Peyer's patch (tissue), 4 donors: ENCODE measurements at regions not wholly inside any gene's neighbourhood (a gene's known extent, or its start where the extent isn't known, plus 50 kb on each side); places are given as distances from the start of the nearest gene placed in this dataset.

ENCODE experiments used
- DNase-seq, 3 donors: peaks; one replicate each; pipeline ENCODE4 v3.0.0-alpha.2; 2017 to 2019
- H3K27ac ChIP-seq, 4 donors: fragments of 200-600 bp; sonication (generic); one replicate each; pipeline ENCODE4 v1.5.1; 2016 to 2019
- H3K27me3 ChIP-seq, 2 donors: fragments of 200-600 bp; sonication (generic); one replicate each; pipeline ENCODE4 v1.5.1; 2019
- H3K36me3 ChIP-seq, 3 donors: fragments of 200-600 bp; sonication (generic); one replicate each; pipeline ENCODE4 v1.5.1; 2016 to 2019
- H3K4me1 ChIP-seq, 4 donors: fragments of 200-600 bp; sonication (generic); one replicate each; pipeline ENCODE4 v1.5.1; 2016 to 2019
- H3K4me3 ChIP-seq, 4 donors: fragments of 200-600 bp; sonication (generic); 1 replicate in 3 of 4; 2 replicates in 1 of 4; pipeline ENCODE4 v1.5.1; 2016 to 2019; ENCODE audit warnings: mild to moderate bottlenecking in 1 of 4
- H3K9me3 ChIP-seq, 4 donors: fragments of 200-600 bp; sonication (generic); one replicate each; pipeline ENCODE4 v1.5.1; 2016 to 2019; ENCODE audit warnings: mild to moderate bottlenecking in 1 of 4
- CTCF ChIP-seq, 6 experiments: fragments of 450-650 bp in 4 of 6; fragments of 200-600 bp in 2 of 6; sonication (generic) in 1 of 6; IDR thresholded peaks; one replicate each; pipeline ENCODE4 v1.5.1; 2017 to 2019; ENCODE audit warnings: antibody characterized with exemption in 6 of 6, mild to moderate bottlenecking in 3 of 6, moderate library complexity in 1 of 6
- POLR2A ChIP-seq, 2 donors: fragments of 450-650 bp; IDR thresholded peaks; one replicate each; pipeline ENCODE4 v1.5.1; 2017; ENCODE audit warnings: antibody characterized with exemption in 2 of 2, mild to moderate bottlenecking in 2 of 2, moderate library complexity in 2 of 2

- Histone ChIP-seq H3K36me3 (no peaks in the 10 kb centered on the region), H3K27me3 (no peaks in the 10 kb centered on the region), H3K27ac (no peak overlapping the region), H3K4me3 (no peak overlapping the region), H3K9me3 (peaks cover 0 to 3% (median 0%) of the 10 kb centered on the region in 4 donors), H3K4me1 (peaks cover 0 to 23% (median 5%) of the 10 kb centered on the region in 4 donors)
- no peak for DNase-seq
- TF ChIP-seq POLR2A (IDR thresholded peaks at IDR 0.05) = no peak
- no peak for TF ChIP-seq CTCF (IDR thresholded peaks at IDR 0.05)
Measured at GRCh38 chr2:8527031-8527430, 154.8 kb upstream of the ID2 start.

GRCh38 chr2:8527676-8528075, 154.2 kb upstream of the ID2 start:
- peaks cover 0 to 3% (median 0%) of the 10 kb centered on the region in 4 donors for H3K9me3 ChIP-seq
- no peak for DNase-seq
- H3K27ac ChIP-seq = no peak overlapping the region
- no peaks in the 10 kb centered on the region for H3K27me3 ChIP-seq
- no peak overlapping the region for H3K4me3 ChIP-seq
- no peaks in the 10 kb centered on the region for H3K36me3 ChIP-seq
- TF ChIP-seq POLR2A (IDR thresholded peaks at IDR 0.05) = no peak
- TF ChIP-seq CTCF (IDR thresholded peaks at IDR 0.05) = no peak
- H3K4me1 ChIP-seq = peaks cover 0 to 23% (median 5%) of the 10 kb centered on the region in 4 donors

- no peaks in the 10 kb centered on the region for H3K36me3 ChIP-seq
- H3K4me3 ChIP-seq = no peak overlapping the region
- DNase-seq = no peak
- peaks cover 0 to 3% (median 0%) of the 10 kb centered on the region in 4 donors for H3K9me3 ChIP-seq
- H3K4me1 ChIP-seq = peaks cover 0 to 20% (median 5%) of the 10 kb centered on the region in 4 donors
- TF ChIP-seq CTCF (IDR thresholded peaks at IDR 0.05) = no peak
- TF ChIP-seq POLR2A (IDR thresholded peaks at IDR 0.05) = no peak
- no peaks in the 10 kb centered on the region for H3K27me3 ChIP-seq
- H3K27ac ChIP-seq = no peak overlapping the region
Measured at GRCh38 chr2:8528863-8529262, 153.0 kb upstream of the ID2 start.

- DNase-seq = no peak
- Histone ChIP-seq H3K4me3 (no peak overlapping the region), H3K9me3 (peaks cover 0 to 3% (median 0%) of the 10 kb centered on the region in 4 donors), H3K4me1 (peaks cover 3 to 22% (median 6%) of the 10 kb centered on the region in 4 donors), H3K27ac (no peak overlapping the region), H3K27me3 (no peaks in the 10 kb centered on the region), H3K36me3 (no peaks in the 10 kb centered on the region)
- no peak for TF ChIP-seq CTCF (IDR thresholded peaks at IDR 0.05)
- no peak for TF ChIP-seq POLR2A (IDR thresholded peaks at IDR 0.05)
Measured at GRCh38 chr2:8529706-8530277, 152.1 kb upstream of the ID2 start.

GRCh38 chr2:8531481-8531880, 150.4 kb upstream of the ID2 start:
- Histone ChIP-seq H3K36me3 (no peaks in the 10 kb centered on the region), H3K27me3 (no peaks in the 10 kb centered on the region), H3K9me3 (peaks cover 0 to 3% (median 0%) of the 10 kb centered on the region in 4 donors), H3K27ac (no peak overlapping the region), H3K4me3 (no peak overlapping the region), H3K4me1 (peaks cover 0 to 18% (median 10%) of the 10 kb centered on the region in 4 donors)
- TF ChIP-seq CTCF (IDR thresholded peaks at IDR 0.05) = no peak
- TF ChIP-seq POLR2A (IDR thresholded peaks at IDR 0.05) = no peak
- no peak for DNase-seq
